22Rv1 (cell line): ENCODE measurements at regions not wholly inside any gene's neighbourhood (a gene's known extent, or its start where the extent isn't known, plus 50 kb on each side); places are given as distances from the start of the nearest gene placed in this dataset.

Experiments
- ZFX ChIP-seq: fragments of 450-650 bp; IDR thresholded peaks from 2 replicates; pipeline ENCODE4 v1.6.1; 2017; ENCODE audit warnings: antibody characterized with exemption, borderline replicate concordance
- TF ChIP-seq, protein P1 (sequence below): fragments of 450-650 bp; IDR thresholded peaks from 2 replicates; pipeline ENCODE4 v1.5.1; 2017; ENCODE audit warnings: mild to moderate bottlenecking

DNA sequence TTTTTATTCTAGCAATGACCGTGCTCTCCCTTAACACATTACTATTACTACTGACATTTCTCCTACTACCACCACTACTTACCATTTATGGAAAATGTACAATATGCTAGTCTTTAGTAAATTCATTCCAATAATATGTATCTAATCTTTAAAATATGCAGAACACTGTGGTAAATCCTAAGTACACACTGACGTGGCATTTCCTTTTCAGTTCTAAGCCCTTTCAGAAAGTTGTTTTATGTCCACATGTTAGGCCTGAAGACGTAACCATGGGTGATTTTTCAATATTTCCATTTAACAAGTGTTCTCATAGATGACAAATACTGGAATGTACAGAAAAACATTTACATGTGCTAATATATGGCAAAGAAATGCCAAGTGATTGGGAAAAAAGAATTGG, 268.6 kb upstream of the SLIT2 start:
- TF ChIP-seq, protein P1, sequence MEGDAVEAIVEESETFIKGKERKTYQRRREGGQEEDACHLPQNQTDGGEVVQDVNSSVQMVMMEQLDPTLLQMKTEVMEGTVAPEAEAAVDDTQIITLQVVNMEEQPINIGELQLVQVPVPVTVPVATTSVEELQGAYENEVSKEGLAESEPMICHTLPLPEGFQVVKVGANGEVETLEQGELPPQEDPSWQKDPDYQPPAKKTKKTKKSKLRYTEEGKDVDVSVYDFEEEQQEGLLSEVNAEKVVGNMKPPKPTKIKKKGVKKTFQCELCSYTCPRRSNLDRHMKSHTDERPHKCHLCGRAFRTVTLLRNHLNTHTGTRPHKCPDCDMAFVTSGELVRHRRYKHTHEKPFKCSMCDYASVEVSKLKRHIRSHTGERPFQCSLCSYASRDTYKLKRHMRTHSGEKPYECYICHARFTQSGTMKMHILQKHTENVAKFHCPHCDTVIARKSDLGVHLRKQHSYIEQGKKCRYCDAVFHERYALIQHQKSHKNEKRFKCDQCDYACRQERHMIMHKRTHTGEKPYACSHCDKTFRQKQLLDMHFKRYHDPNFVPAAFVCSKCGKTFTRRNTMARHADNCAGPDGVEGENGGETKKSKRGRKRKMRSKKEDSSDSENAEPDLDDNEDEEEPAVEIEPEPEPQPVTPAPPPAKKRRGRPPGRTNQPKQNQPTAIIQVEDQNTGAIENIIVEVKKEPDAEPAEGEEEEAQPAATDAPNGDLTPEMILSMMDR: no peak
- TF ChIP-seq ZFX: no peak
